ENCODE measurements at regions not wholly inside any gene's neighbourhood (a gene's known extent, or its start where the extent isn't known, plus 50 kb on each side); places are given as distances from the start of the nearest gene placed in this dataset.

GRCh38 chr1:95313527-95313926 lies 79.5 kb downstream of the RWDD3 start:
- TF ChIP-seq CTCF (IDR thresholded peaks at IDR 0.05) (no peak), POLR2A (IDR thresholded peaks at IDR 0.05) (no peak), POLR2AphosphoS5 (IDR thresholded peaks at IDR 0.05) (no peak)
